ENCODE measurements at regions not wholly inside any gene's neighbourhood (a gene's known extent, or its start where the extent isn't known, plus 50 kb on each side); places are given as distances from the start of the nearest gene placed in this dataset.
"Not testable (repeated sequence)": the region's sequence is repeated elsewhere in the genome, so short reads cannot be mapped to it uniquely, and the experiment has no call there.

DNA sequence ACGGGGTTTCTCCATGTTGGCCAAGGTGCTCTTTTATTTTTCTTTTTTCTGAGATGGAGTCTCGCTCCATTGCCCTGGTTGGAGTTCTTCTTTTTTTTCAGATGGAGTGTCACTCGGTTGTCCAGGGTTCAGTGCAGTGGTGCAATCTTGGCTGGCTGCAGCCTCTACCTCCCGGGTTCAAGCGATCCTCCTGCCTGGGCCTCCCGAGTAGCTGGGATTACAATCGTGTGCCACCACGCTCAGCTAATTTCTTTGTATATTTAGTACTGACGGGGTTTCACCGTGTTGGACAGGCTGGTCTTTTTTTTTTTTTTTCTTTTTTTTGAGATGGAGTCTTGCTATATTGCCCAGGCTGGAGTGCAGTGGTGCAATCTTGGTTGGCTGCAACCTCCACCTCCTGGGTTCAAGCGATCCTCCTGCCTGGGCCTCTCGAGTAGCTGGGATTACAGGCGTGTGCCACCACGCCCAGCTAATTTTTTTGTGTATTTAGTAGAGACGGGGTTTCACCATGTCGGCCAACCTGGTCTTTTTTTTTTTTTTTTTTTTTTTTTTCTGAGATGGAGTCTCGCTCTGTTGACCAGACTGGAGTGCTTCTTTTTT, 2810.1 kb downstream of the RPIA start:
- TF ChIP-seq, protein P1, sequence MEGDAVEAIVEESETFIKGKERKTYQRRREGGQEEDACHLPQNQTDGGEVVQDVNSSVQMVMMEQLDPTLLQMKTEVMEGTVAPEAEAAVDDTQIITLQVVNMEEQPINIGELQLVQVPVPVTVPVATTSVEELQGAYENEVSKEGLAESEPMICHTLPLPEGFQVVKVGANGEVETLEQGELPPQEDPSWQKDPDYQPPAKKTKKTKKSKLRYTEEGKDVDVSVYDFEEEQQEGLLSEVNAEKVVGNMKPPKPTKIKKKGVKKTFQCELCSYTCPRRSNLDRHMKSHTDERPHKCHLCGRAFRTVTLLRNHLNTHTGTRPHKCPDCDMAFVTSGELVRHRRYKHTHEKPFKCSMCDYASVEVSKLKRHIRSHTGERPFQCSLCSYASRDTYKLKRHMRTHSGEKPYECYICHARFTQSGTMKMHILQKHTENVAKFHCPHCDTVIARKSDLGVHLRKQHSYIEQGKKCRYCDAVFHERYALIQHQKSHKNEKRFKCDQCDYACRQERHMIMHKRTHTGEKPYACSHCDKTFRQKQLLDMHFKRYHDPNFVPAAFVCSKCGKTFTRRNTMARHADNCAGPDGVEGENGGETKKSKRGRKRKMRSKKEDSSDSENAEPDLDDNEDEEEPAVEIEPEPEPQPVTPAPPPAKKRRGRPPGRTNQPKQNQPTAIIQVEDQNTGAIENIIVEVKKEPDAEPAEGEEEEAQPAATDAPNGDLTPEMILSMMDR (IDR thresholded peaks at IDR 0.05), result not testable (repeated sequence)
- not testable (repeated sequence) for TF ChIP-seq ZFX (IDR thresholded peaks at IDR 0.05; ENCODE audit: borderline replicate concordance)
